ENCODE measurements at regions not wholly inside any gene's neighbourhood (a gene's known extent, or its start where the extent isn't known, plus 50 kb on each side); places are given as distances from the start of the nearest gene placed in this dataset.

GRCh38 chr13:44260336-44260735 lies 113.3 kb upstream of the SERP2 start:
- TF ChIP-seq ZNF550 (CRISPR knock-in tag; IDR thresholded peaks at IDR 0.05; ENCODE audit: borderline replicate concordance) = no peak
- TF ChIP-seq ELF4 (CRISPR knock-in tag; IDR thresholded peaks at IDR 0.05; ENCODE audit: borderline replicate concordance) = no peak
- TF ChIP-seq JDP2 (CRISPR knock-in tag; IDR thresholded peaks at IDR 0.05; ENCODE audit: borderline replicate concordance) = no peak
- no peak for TF ChIP-seq MEIS1 (CRISPR knock-in tag; IDR thresholded peaks at IDR 0.05; ENCODE audit: borderline replicate concordance)
- TF ChIP-seq KLF16 (CRISPR knock-in tag; IDR thresholded peaks at IDR 0.05) = no peak
- TF ChIP-seq, protein P1, sequence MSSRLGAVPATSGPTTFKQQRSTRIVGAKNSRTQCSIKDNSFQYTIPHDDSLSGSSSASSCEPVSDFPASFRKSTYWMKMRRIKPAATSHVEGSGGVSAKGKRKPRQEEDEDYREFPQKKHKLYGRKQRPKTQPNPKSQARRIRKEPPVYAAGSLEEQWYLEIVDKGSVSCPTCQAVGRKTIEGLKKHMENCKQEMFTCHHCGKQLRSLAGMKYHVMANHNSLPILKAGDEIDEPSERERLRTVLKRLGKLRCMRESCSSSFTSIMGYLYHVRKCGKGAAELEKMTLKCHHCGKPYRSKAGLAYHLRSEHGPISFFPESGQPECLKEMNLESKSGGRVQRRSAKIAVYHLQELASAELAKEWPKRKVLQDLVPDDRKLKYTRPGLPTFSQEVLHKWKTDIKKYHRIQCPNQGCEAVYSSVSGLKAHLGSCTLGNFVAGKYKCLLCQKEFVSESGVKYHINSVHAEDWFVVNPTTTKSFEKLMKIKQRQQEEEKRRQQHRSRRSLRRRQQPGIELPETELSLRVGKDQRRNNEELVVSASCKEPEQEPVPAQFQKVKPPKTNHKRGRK (CRISPR knock-in tag; IDR thresholded peaks at IDR 0.05) = no peak
- TF ChIP-seq CCAR2 (optimal IDR thresholded peaks at IDR 0.05; ENCODE audit: low read depth, low read length) = no peak
- no peak for TF ChIP-seq GATAD1 (CRISPR knock-in tag; IDR thresholded peaks at IDR 0.05)
- H3K4me3 ChIP-seq (replicated peaks in 1 of 3; ENCODE audit: insufficient read depth in 1 of 3, low read depth in 2 of 3, low read length in 3 of 3) = no peak overlapping the region
- in situ Hi-C loops (cut with HindIII; ENCODE audit: extremely low pct_ligation_motif_present, low pct_unique_long_range_greater_than_20kb) (no loop called here), intact Hi-C loops (cut with micrococcal nuclease; ENCODE audit: unreplicated experiment) (no loop called here)
- BruUV-seq (replicated peaks) = no TSS peak
- no peak for DNase-seq (ENCODE audit: low spot score)
- no peaks in the 10 kb centered on the region for H3K4me1 ChIP-seq (ENCODE audit: insufficient read depth, low read length)
- no peak for FAIRE-seq
- H3K79me2 ChIP-seq (ENCODE audit: insufficient read depth, low read length) = no peaks in the 10 kb centered on the region
- H3K9ac ChIP-seq (ENCODE audit: insufficient read depth, low read depth, low read length) = no peak overlapping the region
- H3K27me3 ChIP-seq (ENCODE audit: control insufficient read depth in 1 of 2, insufficient read depth in 2 of 2, low read length in 2 of 2) = peaks cover 1 to 3% of the 10 kb centered on the region in 2 experiments; a peak in 1 of 5 replicates
- H3K4me2 ChIP-seq (ENCODE audit: low read depth, low read length) = no peak overlapping the region
- H2AFZ ChIP-seq (ENCODE audit: low read length) = no peak overlapping the region
- H3K27ac ChIP-seq (ENCODE audit: extremely low read length, insufficient read depth, low read length) = no peak overlapping the region
- no peaks in the 10 kb centered on the region for H3K9me3 ChIP-seq (ENCODE audit: low read length)
- no peak for ATAC-seq
- 57% methylated on average over 2 of the region's 2 CpGs for WGBS (ENCODE audit: low lambda C conversion rate)
- H3K36me3 ChIP-seq (replicated peaks in 1 of 2; ENCODE audit: control insufficient read depth in 1 of 2, insufficient read depth in 2 of 2, low read length in 2 of 2) = no peaks in the 10 kb centered on the region
- ChIA-PET POLR2A (no interaction called here), CTCF (ENCODE audit: low intra/inter-chr PET ratio, low total read pairs) (no interaction called here)
- H4K20me1 ChIP-seq (ENCODE audit: insufficient read depth, low read length) = no peaks in the 10 kb centered on the region
